ENCODE measurements at regions not wholly inside any gene's neighbourhood (a gene's known extent, or its start where the extent isn't known, plus 50 kb on each side); places are given as distances from the start of the nearest gene placed in this dataset.
"Not testable (repeated sequence)": the region's sequence is repeated elsewhere in the genome, so short reads cannot be mapped to it uniquely, and the experiment has no call there.

DNA sequence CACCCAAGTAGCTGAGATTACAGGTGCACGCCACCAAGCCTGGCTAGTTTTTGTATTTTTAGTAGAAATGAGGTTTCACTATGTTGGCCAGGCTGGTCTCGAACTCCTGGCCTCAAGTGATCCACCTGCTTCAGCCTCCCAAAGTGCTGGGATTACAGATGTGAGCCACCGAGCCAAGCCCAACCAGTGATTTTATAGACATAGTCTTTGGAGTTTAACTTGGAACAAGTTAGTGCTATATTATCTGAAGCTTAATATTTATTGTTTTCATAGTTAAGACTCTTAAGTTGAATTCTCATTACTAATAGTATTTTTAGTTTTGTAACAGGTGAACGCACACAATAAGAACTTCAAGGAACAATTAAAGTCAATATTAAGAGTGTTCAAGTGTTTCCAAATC, 122.1 kb downstream of the SPAG6 start:
- DNase-seq = not testable (repeated sequence)

GRCh38 chr10:22468570-22469320, 123.4 kb downstream of the SPAG6 start:
- no peak for DNase-seq

DNA sequence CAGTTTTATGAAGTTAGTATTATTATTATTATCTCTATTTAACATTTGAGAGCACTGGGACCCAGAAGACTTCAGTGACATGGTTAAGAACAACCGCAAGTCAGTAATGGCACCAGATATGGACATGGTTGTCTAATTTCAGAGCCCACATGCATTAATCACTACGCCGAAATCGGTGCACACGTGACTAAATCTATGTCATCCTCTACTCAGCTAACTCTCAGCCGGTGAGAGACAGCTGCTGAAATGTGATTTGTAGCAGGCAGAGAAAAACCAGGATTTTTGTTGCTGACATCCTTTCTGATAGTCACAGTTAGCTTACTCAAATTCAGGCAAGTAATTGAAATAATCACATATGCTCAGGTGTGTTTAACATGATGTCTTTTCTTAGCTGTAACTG, 127.7 kb downstream of the SPAG6 start:
- DNase-seq = no peak

- DNase-seq = no peak
These were observed 128.2 kb downstream of the SPAG6 start for GRCh38 chr10:22473459-22473858.

- DNase-seq = peak; percentile 21
These were observed 130.6 kb downstream of the SPAG6 start for GRCh38 chr10:22475651-22476600.

GRCh38 chr10:22476601-22477321, 131.5 kb downstream of the SPAG6 start:
- no peak for DNase-seq

DNA sequence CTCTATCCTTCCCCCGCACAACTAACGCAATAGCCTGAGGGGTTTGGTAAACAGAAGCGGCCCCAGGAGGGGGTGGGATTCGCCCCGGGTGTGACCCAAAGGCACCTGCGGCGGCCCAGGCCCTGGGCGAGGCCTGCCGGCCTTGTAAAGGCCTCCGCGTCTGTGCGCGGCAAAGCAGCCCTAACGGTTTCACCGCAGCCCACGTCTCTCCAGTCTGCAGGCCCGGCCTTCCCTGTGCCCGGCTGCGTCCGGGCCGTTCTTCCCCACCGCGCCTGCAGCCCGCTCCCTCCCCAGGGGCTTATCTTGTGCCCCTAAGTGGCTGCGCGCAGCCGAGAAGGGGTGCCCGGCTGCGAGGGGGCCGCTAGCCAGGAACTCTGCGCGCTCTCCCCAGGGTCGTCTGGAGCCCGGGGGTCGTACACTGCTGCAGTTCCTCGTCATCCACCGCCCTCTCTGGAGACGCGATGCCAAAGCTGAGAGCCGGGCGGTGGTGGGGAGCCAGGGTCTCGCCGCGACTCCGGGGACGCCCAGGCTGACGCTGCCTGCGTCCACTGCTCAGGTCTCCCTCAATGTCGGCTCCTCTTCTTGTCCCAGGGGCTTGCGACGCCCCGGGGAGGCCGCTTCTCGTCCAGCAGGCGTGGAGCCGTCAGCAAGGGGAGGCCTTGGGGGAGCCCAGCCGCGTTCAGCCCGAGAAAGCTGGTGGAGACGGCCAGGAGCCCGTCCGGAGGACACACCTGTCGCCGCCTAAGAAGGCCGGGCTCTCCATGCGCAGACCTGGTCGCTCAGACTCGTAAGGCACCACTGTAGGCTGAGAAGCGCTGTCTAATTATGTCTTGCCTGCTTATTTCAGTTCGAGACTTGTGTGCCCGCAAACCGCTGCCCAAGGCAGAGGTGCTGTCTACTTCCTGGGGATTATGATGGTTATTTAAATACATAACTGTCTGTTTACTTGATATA, 132.3 kb downstream of the SPAG6 start:
- no peak for DNase-seq

DNA sequence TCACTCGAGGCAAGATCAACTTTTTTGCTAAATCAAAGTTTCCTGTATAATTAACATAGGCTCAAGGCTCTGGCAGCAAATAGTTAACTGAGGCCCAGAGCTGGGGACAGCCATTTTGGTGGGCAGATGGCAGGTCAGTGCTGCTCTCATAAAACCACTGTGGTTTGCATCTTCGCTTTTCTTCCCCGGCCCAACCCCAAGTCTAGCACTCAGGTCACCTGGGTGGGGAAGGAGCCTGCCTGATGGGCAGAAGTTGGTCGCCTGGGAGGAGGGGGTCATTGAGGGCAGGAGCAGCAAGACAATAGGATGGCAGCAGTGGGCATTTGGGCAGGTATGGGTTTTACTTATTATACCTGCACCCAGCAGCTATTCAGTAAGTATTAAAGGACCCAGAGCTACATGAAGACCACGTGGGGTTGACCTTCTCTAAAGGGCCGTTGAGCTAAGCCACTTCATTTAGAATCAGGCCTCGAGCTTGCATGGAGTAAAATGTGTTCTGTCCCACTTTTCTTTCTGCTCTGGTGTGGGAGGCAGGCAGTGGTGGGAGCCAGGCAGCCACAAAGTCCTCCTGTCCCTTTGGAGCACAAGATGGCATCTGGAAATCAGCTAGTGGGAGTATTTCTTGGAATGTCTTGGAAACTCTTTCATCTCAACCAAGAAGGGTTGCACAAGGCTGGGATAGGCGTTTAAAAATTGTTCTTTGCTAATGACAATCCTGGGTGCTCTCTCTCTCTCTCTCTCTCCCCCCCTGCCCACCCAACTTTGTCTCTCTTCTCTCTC, 133.4 kb downstream of the SPAG6 start:
- DNase-seq = no peak

DNA sequence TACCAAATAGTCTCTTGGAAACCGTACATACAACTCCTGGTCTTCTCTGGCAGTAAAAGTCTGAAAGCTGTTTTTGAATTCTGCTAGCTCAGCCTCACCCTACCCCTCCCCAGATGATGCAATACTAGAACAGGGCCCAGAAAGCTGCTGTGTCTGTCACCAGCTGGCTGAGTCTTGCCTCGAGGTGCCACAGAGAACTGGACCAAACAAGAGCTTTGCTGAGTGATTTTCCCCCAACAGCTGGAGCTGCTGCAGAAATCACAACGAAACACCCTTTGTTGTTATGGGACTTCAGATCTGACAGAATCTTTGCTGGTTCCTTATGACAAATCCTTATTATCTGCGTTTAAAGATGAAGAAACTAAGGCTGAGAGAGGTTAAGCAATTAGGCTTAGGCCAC, 134.1 kb downstream of the SPAG6 start:
- DNase-seq = no peak

DNA sequence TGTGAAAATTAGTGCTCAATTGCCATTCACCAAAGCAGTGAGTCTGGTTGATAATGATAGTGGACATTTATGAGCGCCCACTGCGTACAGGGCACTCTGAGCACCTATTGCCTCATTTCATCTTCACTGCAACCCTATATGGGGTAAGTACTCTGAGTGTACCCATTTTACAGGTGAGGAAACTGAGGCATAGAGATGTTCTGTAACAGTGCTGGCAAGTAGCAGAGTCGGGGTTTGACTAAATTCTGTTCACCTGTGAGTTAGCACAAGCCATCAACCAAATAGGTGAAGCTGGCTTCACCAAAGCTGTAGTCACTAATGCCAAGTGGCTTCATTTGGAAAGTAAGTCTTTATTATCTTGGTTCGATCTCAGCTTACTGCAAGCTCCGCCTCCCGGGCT, 135.8 kb downstream of the SPAG6 start:
- no peak for DNase-seq

DNA sequence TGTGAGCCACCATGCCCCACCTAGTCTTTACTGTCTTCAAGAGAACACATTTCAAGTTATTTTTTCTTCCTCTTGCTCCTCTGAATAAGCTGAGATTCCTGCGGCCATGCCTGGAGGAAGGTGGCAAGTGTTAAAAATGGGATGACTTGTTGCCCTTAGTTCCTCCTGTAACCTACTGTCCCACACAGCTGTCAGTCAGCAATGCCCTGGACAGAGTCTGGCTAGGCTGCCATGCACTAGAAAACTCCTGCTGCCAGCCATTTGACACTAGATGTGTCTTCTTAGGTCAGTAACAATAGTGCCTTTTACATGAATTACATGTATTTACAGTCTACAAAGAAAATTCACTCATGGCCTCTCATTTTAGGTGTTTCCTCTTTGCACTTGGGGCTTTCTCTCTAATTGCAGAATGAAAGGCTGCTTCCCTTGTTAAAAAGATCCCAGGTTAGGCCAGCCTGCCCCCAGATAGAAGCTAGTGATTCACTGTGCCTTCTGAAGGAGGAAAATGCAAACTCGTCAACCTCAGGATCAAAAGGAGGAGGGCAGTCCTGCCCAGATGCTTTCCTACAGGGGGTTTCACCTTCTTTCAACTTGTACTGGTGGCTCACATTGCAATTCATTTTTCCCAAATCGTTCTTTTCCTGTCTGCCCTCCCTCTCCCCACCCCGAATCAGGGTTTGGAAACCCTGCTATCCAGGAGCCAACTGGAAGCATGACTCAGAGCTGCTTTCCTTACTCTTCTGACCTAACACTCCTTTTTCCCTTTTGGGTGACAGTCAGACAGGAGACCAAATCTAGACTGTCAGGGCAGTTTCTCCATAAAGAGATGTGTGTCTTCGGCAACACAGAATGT, 136.6 kb downstream of the SPAG6 start:
- no peak for DNase-seq

DNA sequence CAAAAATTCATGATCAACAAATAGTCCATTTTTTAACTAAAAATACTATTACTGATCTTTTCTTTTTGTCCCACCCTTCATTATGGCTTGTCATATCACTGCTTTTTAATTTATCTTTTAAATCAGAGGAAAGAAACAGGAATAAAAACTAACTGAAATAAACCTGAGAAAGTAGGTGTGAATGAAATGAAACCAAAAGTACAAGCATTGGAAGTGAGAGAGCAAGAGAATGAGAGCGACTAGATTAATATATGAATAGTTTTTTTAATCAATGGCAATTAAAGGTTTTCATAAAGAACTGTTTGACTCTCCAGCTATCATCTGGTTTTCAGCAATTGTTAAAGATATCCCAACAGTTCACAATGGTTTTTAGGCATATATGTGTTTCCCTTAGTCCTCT, 137.8 kb downstream of the SPAG6 start:
- no peak for DNase-seq
